ENCODE measurements at regions not wholly inside any gene's neighbourhood (a gene's known extent, or its start where the extent isn't known, plus 50 kb on each side); places are given as distances from the start of the nearest gene placed in this dataset.

DNA sequence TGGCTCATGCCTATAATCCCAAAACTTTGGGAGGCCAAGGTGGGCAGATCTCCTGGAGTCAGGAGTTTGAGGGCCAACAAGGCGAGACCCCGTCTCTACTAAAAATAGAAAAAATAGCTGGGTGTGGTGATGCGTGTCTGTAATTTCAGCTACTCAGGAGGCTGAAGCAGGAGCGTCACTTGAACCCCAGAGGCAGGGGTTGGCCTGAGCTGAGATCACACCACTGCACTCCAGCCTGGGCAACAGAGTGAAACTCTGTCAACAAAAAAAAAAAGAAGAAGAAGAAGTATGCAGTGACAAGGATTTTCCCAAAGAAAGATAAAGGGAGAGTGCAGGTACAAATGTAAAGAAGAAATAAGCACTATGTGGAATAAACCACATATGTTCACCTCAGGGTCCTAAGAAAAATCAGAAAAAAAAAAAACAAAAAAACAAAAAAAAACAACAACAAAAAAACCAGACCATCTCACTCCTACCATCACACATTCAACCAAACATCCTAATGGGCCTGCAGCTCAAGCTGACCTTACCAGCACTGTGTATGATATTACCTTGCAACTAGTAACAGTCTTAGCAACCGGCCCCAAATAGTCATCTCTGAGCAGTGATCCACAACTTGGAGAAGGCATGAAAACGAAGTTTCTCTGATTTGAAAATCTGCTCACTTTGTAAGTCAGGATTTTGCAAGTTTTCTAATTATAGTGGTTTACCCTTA lies 296.7 kb upstream of the PROK2 start:
- WGBS (ENCODE audit: low lambda C conversion rate): 47% methylated on average over 6 of the region's 6 CpGs
- no peak for TF ChIP-seq GATA2 (CRISPR knock-in tag; IDR thresholded peaks at IDR 0.05)
- no peak for TF ChIP-seq RXRA (IDR thresholded peaks at IDR 0.05; ENCODE audit: borderline replicate concordance, low read depth)
- TF ChIP-seq RCOR1 (IDR thresholded peaks at IDR 0.05; ENCODE audit: low read length): no peak
- TF ChIP-seq FOXJ3 (CRISPR knock-in tag; IDR thresholded peaks at IDR 0.05): no peak
- TF ChIP-seq YY1 (IDR thresholded peaks at IDR 0.05; ENCODE audit: low read depth): no peak
- Histone ChIP-seq H3K4me1 (ENCODE audit: control insufficient read depth in 1 of 2, insufficient read depth in 2 of 2, low read depth in 1 of 2, low read length in 1 of 2) (peaks cover 0 to 11% of the 10 kb centered on the region in 2 experiments; a peak in 1 of 4 replicates), H3K4me2 (no peak overlapping the region), H4K20me1 (ENCODE audit: insufficient read depth) (no peaks in the 10 kb centered on the region), H3K4me3 (ENCODE audit: low read depth in 2 of 2, low read length in 1 of 2) (no peak overlapping the region), H2AFZ (ENCODE audit: low read depth) (no peak overlapping the region), H3K9ac (no peak overlapping the region), H3K9me3 (no peaks in the 10 kb centered on the region), H3K36me3 (replicated peaks in 1 of 2; ENCODE audit: control insufficient read depth in 1 of 2, insufficient read depth in 2 of 2, low read length in 1 of 2) (no peaks in the 10 kb centered on the region), H3K79me2 (ENCODE audit: insufficient read depth) (no peaks in the 10 kb centered on the region), H3K27ac (ENCODE audit: low read depth in 2 of 2, low read length in 1 of 2) (no peak overlapping the region), H3K27me3 (ENCODE audit: insufficient read depth) (no peaks in the 10 kb centered on the region), H3F3A (replicated peaks; ENCODE audit: insufficient read depth) (no peaks in the 10 kb centered on the region), H3K9me2 (no peaks in the 10 kb centered on the region)
- ChIA-PET POLR2A (no interaction called here), CTCF (no interaction called here)
- no peak for DNase-seq

DNA sequence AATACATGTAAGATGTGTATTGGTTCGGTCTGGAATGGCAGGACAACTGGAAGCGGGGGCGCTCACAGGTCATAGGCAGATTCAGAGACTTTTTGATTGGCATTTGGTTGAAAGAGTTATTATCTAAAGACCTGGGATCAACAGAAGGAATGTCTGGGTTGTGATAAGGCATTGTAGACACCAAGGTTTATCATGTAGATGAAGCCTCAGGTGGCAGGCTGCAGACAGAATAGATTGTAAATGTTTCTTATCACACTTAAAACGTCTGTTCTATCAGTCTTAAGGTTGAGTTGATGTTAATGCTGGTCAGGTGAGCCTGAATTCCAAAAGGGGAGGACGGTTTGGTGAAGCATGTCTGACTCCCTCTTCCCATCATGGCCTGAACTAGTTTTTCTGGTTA lies 295.9 kb upstream of the PROK2 start:
- ChIA-PET CTCF (interaction anchor here (1.1 kb wide), 1 partner anchor 12 kb away, joined by 3 read pairs; no protein-coding TSS in a partner anchor), POLR2A (no interaction called here)
- Histone ChIP-seq H3K79me2 (ENCODE audit: insufficient read depth) (no peaks in the 10 kb centered on the region), H3K4me2 (no peak overlapping the region), H3K4me1 (ENCODE audit: control insufficient read depth in 1 of 2, insufficient read depth in 2 of 2, low read depth in 1 of 2, low read length in 1 of 2) (peaks cover 0 to 11% of the 10 kb centered on the region in 2 experiments; a peak in 1 of 4 replicates), H3K27ac (ENCODE audit: low read depth in 2 of 2, low read length in 1 of 2) (no peak overlapping the region), H3K9me2 (no peaks in the 10 kb centered on the region), H3K4me3 (ENCODE audit: low read depth in 2 of 2, low read length in 1 of 2) (no peak overlapping the region), H4K20me1 (ENCODE audit: insufficient read depth) (no peaks in the 10 kb centered on the region), H3K9ac (no peak overlapping the region), H3F3A (replicated peaks; ENCODE audit: insufficient read depth) (no peaks in the 10 kb centered on the region), H2AFZ (ENCODE audit: low read depth) (no peak overlapping the region), H3K9me3 (no peaks in the 10 kb centered on the region), H3K27me3 (ENCODE audit: insufficient read depth) (no peaks in the 10 kb centered on the region), H3K36me3 (replicated peaks in 1 of 2; ENCODE audit: control insufficient read depth in 1 of 2, insufficient read depth in 2 of 2, low read length in 1 of 2) (no peaks in the 10 kb centered on the region)
- no peak for DNase-seq
- TF ChIP-seq RCOR1 (IDR thresholded peaks at IDR 0.05; ENCODE audit: low read length) (no peak), EZH2phosphoT487 (IDR thresholded peaks at IDR 0.05; ENCODE audit: borderline replicate concordance, low read depth) (no peak), GABPA (IDR thresholded peaks at IDR 0.05; ENCODE audit: low read depth) (no peak), YY1 (IDR thresholded peaks at IDR 0.05; ENCODE audit: low read depth) (no peak), EP300 (IDR thresholded peaks at IDR 0.05; ENCODE audit: borderline replicate concordance in 1 of 2, low read depth in 1 of 2, low read length in 1 of 2) (no peak)
- TF ChIP-seq, protein P1, sequence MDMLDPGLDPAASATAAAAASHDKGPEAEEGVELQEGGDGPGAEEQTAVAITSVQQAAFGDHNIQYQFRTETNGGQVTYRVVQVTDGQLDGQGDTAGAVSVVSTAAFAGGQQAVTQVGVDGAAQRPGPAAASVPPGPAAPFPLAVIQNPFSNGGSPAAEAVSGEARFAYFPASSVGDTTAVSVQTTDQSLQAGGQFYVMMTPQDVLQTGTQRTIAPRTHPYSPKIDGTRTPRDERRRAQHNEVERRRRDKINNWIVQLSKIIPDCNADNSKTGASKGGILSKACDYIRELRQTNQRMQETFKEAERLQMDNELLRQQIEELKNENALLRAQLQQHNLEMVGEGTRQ (IDR thresholded peaks at IDR 0.05; ENCODE audit: borderline replicate concordance, low read depth, low read length): no peak
- TF ChIP-seq, protein P2, sequence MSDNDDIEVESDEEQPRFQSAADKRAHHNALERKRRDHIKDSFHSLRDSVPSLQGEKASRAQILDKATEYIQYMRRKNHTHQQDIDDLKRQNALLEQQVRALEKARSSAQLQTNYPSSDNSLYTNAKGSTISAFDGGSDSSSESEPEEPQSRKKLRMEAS (IDR thresholded peaks at IDR 0.05; ENCODE audit: low read depth): no peak
- WGBS (ENCODE audit: low lambda C conversion rate): 47% methylated on average over 5 of the region's 5 CpGs
